Osteoblast (primary cell): ENCODE measurements at regions not wholly inside any gene's neighbourhood (a gene's known extent, or its start where the extent isn't known, plus 50 kb on each side); places are given as distances from the start of the nearest gene placed in this dataset.

Source experiments
- DNase-seq: peaks from one replicate; pipeline ENCODE4 v3.0.0; 2011; ENCODE audit warnings: low spot score, mixed read lengths; ENCODE audit not compliant: insufficient read length; ENCODE audit errors: missing footprints
- H2AFZ ChIP-seq: 2 replicates; pipeline ENCODE4 v1.6.0; 2011; ENCODE audit warnings: mild to moderate bottlenecking, low read length
- H3K27ac ChIP-seq: 2 replicates; pipeline ENCODE4 v1.5.1; 2011; ENCODE audit warnings: mild to moderate bottlenecking, low read depth, low read length, moderate library complexity
- H3K27me3 ChIP-seq: 2 replicates; pipeline ENCODE4 v1.6.0; 2012; ENCODE audit warnings: mild to moderate bottlenecking, control low read depth, inconsistent platforms, low read length, moderate library complexity; ENCODE audit not compliant: insufficient read depth
- H3K36me3 ChIP-seq: 2 replicates; pipeline ENCODE4 v1.5.1; 2011; ENCODE audit warnings: mild to moderate bottlenecking, low read length, control low read depth, moderate library complexity; ENCODE audit not compliant: insufficient read depth
- H3K4me1 ChIP-seq: 2 replicates; pipeline ENCODE4 v1.5.1; 2011; ENCODE audit warnings: mild to moderate bottlenecking, low read length, control low read depth, moderate library complexity; ENCODE audit not compliant: insufficient read depth
- H3K4me2 ChIP-seq: 2 replicates; pipeline ENCODE4 v1.6.0; 2011; ENCODE audit warnings: mild to moderate bottlenecking, low read length; ENCODE audit not compliant: insufficient read depth
- H3K4me3 ChIP-seq: fragments of 200-600 bp; sonication (generic); 3 replicates; pipeline ENCODE4 v1.5.1; 2012; ENCODE audit warnings: mild to moderate bottlenecking, low read length, inconsistent platforms; ENCODE audit not compliant: insufficient read depth
- H3K79me2 ChIP-seq: 2 replicates; pipeline ENCODE4 v1.6.0; 2012; ENCODE audit warnings: mild to moderate bottlenecking, low read length, control low read depth, inconsistent platforms; ENCODE audit not compliant: insufficient read depth
- H3K9me3 ChIP-seq: 2 replicates; pipeline ENCODE4 v1.5.1; 2011; ENCODE audit warnings: low read depth, low read length, control low read depth
- H4K20me1 ChIP-seq: 2 replicates; pipeline ENCODE4 v1.6.0; 2012; ENCODE audit warnings: mild to moderate bottlenecking, low read length, control low read depth; ENCODE audit not compliant: insufficient read depth
- TF ChIP-seq, protein P1 (sequence below): IDR thresholded peaks from 2 replicates; pipeline ENCODE4 v1.5.1; 2011; ENCODE audit warnings: mild to moderate bottlenecking, low read depth, low read length, moderate library complexity; ENCODE audit errors: extremely low read depth

DNA sequence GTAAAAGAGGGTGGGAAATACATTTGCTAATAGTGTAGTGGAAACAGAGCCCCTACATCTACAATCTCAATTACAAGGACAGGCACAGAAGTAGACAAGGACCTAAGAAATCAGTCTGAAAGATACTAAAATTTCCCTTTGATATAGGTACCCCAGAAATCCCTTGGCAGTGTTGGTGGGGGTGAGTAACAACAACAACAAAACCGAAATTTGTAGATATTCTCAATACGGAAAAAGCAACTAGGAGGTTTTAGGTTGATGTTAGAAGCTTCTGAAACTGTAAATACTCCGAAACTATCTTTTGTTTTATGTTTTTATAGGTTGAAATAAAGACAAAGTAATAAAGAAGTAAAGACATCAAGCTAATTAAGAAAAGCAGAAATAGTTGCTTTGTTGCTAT, 323.1 kb upstream of the CBLB start:
- Histone ChIP-seq H3K27ac (no peak overlapping the region), H3K79me2 (no peaks in the 10 kb centered on the region), H3K4me1 (no peaks in the 10 kb centered on the region), H3K9me3 (no peaks in the 10 kb centered on the region), H4K20me1 (no peaks in the 10 kb centered on the region), H2AFZ (no peak overlapping the region), H3K4me3 (no peak overlapping the region), H3K4me2 (no peak overlapping the region), H3K27me3 (no peaks in the 10 kb centered on the region), H3K36me3 (no peaks in the 10 kb centered on the region)
- DNase-seq, result no peak
- TF ChIP-seq, protein P1, sequence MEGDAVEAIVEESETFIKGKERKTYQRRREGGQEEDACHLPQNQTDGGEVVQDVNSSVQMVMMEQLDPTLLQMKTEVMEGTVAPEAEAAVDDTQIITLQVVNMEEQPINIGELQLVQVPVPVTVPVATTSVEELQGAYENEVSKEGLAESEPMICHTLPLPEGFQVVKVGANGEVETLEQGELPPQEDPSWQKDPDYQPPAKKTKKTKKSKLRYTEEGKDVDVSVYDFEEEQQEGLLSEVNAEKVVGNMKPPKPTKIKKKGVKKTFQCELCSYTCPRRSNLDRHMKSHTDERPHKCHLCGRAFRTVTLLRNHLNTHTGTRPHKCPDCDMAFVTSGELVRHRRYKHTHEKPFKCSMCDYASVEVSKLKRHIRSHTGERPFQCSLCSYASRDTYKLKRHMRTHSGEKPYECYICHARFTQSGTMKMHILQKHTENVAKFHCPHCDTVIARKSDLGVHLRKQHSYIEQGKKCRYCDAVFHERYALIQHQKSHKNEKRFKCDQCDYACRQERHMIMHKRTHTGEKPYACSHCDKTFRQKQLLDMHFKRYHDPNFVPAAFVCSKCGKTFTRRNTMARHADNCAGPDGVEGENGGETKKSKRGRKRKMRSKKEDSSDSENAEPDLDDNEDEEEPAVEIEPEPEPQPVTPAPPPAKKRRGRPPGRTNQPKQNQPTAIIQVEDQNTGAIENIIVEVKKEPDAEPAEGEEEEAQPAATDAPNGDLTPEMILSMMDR, result no peak

DNA sequence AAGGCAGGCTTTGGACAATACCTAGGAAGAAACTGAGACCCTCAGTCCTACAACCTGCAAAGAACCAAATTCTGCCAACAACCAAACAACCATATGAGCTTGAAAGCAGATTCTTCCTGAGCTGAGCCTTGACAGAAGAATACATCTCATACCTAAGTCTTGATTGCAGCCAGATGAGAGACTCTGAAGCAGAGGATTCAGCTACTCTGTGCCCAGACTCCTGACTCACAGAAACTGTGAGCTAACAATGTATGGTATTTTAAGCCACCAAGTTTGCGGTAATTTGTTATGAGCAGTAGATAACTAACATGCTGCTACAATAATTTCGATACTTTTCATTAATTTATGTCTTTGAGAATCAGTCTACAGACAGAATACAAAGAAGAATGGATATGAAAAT, 325.1 kb upstream of the CBLB start:
- TF ChIP-seq, protein P1, result no peak
- no peaks in the 10 kb centered on the region for H3K36me3 ChIP-seq
- no peak for DNase-seq
- no peaks in the 10 kb centered on the region for H3K9me3 ChIP-seq
- no peak overlapping the region for H3K4me3 ChIP-seq
- no peaks in the 10 kb centered on the region for H3K4me1 ChIP-seq
- H3K4me2 ChIP-seq, result no peak overlapping the region
- H3K27ac ChIP-seq, result no peak overlapping the region
- H2AFZ ChIP-seq, result no peak overlapping the region
- H4K20me1 ChIP-seq, result no peaks in the 10 kb centered on the region
- no peaks in the 10 kb centered on the region for H3K27me3 ChIP-seq
- no peaks in the 10 kb centered on the region for H3K79me2 ChIP-seq

DNA sequence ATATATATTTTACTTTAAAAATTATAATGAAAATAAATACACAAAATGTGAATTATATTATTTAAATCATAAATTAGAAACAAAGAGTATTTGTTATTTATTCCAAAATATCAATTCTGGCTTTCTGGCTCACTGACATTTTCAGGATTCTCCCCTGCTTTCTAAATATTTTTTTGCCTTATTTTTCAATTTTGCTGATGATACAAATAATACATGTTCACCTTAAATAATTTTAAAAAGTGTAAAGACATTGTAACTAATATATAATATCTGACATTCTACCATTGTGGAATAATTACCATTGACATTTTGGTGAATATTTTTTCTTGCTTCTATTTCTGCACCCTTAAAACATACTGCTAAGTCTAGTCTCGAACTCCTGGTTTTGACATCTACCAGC, 325.9 kb upstream of the CBLB start:
- Histone ChIP-seq H3K4me2 (no peak overlapping the region), H3K9me3 (no peaks in the 10 kb centered on the region), H4K20me1 (no peaks in the 10 kb centered on the region), H3K36me3 (no peaks in the 10 kb centered on the region), H3K79me2 (no peaks in the 10 kb centered on the region), H3K27me3 (no peaks in the 10 kb centered on the region), H2AFZ (no peak overlapping the region), H3K27ac (no peak overlapping the region), H3K4me3 (no peak overlapping the region), H3K4me1 (no peaks in the 10 kb centered on the region)
- TF ChIP-seq, protein P1, result no peak
- DNase-seq, result no peak

DNA sequence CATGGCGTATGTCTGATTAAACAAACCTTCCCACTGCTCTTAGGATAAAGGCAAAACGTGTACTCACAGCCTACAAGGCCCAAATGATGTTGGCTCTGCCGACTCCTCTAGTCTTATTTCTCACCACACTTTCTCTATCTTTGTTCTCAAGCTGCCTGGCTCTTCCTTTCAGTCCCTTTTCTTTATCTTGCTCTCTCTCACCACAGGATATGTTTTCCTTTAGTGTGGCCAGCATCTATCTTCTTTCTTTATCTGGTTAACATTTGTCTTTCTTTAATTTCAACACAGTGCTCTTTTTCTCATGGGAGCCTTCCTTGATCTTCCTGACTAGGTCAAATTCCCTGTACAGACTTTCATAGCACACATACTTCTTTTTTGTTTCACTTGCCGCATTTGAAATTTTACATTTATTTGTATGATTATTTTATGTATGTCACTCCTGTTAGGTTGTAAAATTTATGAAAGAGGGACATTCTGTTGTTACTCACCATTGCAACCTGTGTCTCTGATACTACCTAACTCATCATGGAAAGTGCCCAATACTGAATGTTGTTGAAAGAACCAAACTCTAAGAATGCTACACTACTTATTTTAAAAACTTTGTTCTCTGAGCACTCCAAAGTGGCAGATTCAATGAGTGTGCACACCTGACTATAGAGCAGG, 328.9 kb upstream of the CBLB start:
- Histone ChIP-seq H3K4me2 (no peak overlapping the region), H4K20me1 (no peaks in the 10 kb centered on the region), H3K4me1 (no peaks in the 10 kb centered on the region), H3K27me3 (no peaks in the 10 kb centered on the region), H3K4me3 (no peak overlapping the region), H3K79me2 (no peaks in the 10 kb centered on the region), H2AFZ (no peak overlapping the region), H3K36me3 (no peaks in the 10 kb centered on the region), H3K27ac (no peak overlapping the region), H3K9me3 (no peaks in the 10 kb centered on the region)
- TF ChIP-seq, protein P1, result no peak
- no peak for DNase-seq
